GM18499 (cell line): ENCODE measurements at regions not wholly inside any gene's neighbourhood (a gene's known extent, or its start where the extent isn't known, plus 50 kb on each side); places are given as distances from the start of the nearest gene placed in this dataset.
"Not testable (repeated sequence)": the region's sequence is repeated elsewhere in the genome, so short reads cannot be mapped to it uniquely, and the experiment has no call there.

Source experiments
- ATAC-seq: cut with Tn5 transposase; IDR thresholded peaks from one replicate; pipeline ENCODE4 v1.9.1; 2021; ENCODE audit warnings: moderate number of reproducible peaks; ENCODE audit not compliant: insufficient read depth, unreplicated experiment

GRCh38 chr2:226121046-226121738, 678.4 kb downstream of the IRS1 start:
- no peak for ATAC-seq

GRCh38 chr2:226118471-226119429, 680.9 kb downstream of the IRS1 start:
- no peak for ATAC-seq

GRCh38 chr2:226117510-226118065, 682.0 kb downstream of the IRS1 start:
- no peak for ATAC-seq

GRCh38 chr2:226116346-226116745, 683.3 kb downstream of the IRS1 start:
- no peak for ATAC-seq

GRCh38 chr2:226115832-226116200, 683.8 kb downstream of the IRS1 start:
- ATAC-seq, result no peak

- no peak for ATAC-seq
These were observed 684.4 kb downstream of the IRS1 start for GRCh38 chr2:226115102-226115831.

GRCh38 chr2:226114436-226114835, 685.2 kb downstream of the IRS1 start:
- no peak for ATAC-seq

GRCh38 chr2:226098861-226099745, 699.6 kb downstream of the NYAP2 start:
- ATAC-seq, result no peak

GRCh38 chr2:226095058-226095457, 695.5 kb downstream of the NYAP2 start:
- no peak for ATAC-seq

- ATAC-seq, result no peak
These were observed 693.9 kb downstream of the NYAP2 start for GRCh38 chr2:226093364-226093763.

GRCh38 chr2:226088366-226088674, 688.8 kb downstream of the NYAP2 start:
- ATAC-seq, result no peak

GRCh38 chr2:226087505-226088365, 688.2 kb downstream of the NYAP2 start:
- ATAC-seq, result no peak

- ATAC-seq, result no peak
These were observed 687.5 kb downstream of the NYAP2 start for GRCh38 chr2:226087051-226087450.

- no peak for ATAC-seq
These were observed 686.7 kb downstream of the NYAP2 start for GRCh38 chr2:226086190-226086589.

GRCh38 chr2:226085425-226085824, 685.9 kb downstream of the NYAP2 start:
- not testable (repeated sequence) for ATAC-seq

- no peak for ATAC-seq
These were observed 680.8 kb downstream of the NYAP2 start for GRCh38 chr2:226080334-226080733.

- no peak for ATAC-seq
These were observed 680.2 kb downstream of the NYAP2 start for GRCh38 chr2:226079671-226080181.

- no peak for ATAC-seq
These were observed 679.7 kb downstream of the NYAP2 start for GRCh38 chr2:226079196-226079595.

GRCh38 chr2:226078666-226079065, 679.2 kb downstream of the NYAP2 start:
- no peak for ATAC-seq
